Ectodermal cell (in vitro differentiated cells): ENCODE measurements at regions not wholly inside any gene's neighbourhood (a gene's known extent, or its start where the extent isn't known, plus 50 kb on each side); places are given as distances from the start of the nearest gene placed in this dataset.

Experiments used
- H3K27ac ChIP-seq: 2 replicates; pipeline ENCODE4 v1.7.0; 2013; ENCODE audit warnings: mild to moderate bottlenecking, low read depth, low read length; ENCODE audit not compliant: insufficient read depth, poor library complexity, severe bottlenecking
- H3K27me3 ChIP-seq: 2 replicates; pipeline ENCODE4 v1.7.0; 2013; ENCODE audit warnings: mild to moderate bottlenecking, low read length; ENCODE audit not compliant: insufficient read depth, control insufficient read depth, poor library complexity, severe bottlenecking
- H3K36me3 ChIP-seq: one replicate; pipeline ENCODE4 v1.7.0; 2013; ENCODE audit warnings: low read length; ENCODE audit not compliant: control insufficient read depth, insufficient read depth
- H3K4me1 ChIP-seq: one replicate; pipeline ENCODE4 v1.7.0; 2013; ENCODE audit warnings: low read length; ENCODE audit not compliant: control insufficient read depth, insufficient read depth
- H3K4me3 ChIP-seq: 2 replicates; pipeline ENCODE4 v1.7.0; 2013; ENCODE audit warnings: low read depth, low read length, control low read depth; ENCODE audit not compliant: insufficient read depth
- H3K9me3 ChIP-seq: 2 replicates; pipeline ENCODE4 v1.7.0; 2013; ENCODE audit warnings: mild to moderate bottlenecking, low read length, moderate library complexity; ENCODE audit not compliant: control insufficient read depth
- WGBS, 2 experiments: methylation state at CpG; one replicate each; pipeline ENCODE4 v1.1.7; 2013; ENCODE audit warnings: missing lambda C conversion rate in 2 of 2; 5-methylcytosine and 5-hydroxymethylcytosine counted together

DNA sequence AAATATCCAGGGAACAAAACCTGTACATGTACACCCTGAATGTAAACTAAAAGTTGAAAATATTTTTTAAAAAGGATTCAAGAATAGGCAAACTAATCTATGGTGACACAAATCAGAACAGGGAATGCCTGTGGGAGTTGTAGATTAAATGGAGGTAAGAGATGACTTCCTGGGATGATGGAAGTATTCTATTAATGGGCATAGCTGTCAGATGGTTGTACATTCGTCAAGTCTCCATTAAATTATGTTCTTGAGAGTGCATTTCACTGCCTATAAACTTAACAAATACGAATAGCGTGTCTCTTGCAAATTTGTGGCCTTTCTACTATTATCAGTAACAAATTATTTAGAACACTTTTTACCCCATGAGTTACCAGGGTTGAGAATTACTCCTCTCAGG is 207.0 kb downstream of the HNMT start:
- H3K36me3 ChIP-seq, result no peaks in the 10 kb centered on the region
- H3K4me3 ChIP-seq, result no peak overlapping the region
- no peaks in the 10 kb centered on the region for H3K4me1 ChIP-seq
- 61 to 65% methylated on average over 3 of the region's 3 CpGs for WGBS, 2 experiments
- H3K27ac ChIP-seq, result no peak overlapping the region
- no peaks in the 10 kb centered on the region for H3K27me3 ChIP-seq
- H3K9me3 ChIP-seq, result no peaks in the 10 kb centered on the region

DNA sequence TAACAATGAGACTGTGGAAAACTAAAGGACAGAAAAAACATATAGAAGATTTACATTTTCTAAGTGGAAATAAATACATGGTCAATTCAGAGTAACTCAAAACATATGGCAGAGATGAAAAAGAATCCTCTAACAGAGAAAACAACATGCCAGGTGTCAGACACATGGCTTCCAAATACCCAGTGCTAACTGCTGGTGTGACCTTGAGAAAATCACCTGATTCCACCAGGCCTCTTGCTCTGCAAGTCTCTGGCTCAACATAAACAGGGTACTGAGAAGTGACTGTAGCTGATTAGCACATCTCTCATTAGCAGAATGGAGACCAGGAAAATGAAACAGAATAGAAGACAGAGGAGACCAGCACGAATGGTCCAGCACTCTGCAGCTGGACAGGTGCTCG is 210.8 kb downstream of the HNMT start:
- Histone ChIP-seq H3K4me1 (no peaks in the 10 kb centered on the region), H3K27ac (no peak overlapping the region), H3K27me3 (no peaks in the 10 kb centered on the region), H3K4me3 (no peak overlapping the region), H3K9me3 (no peaks in the 10 kb centered on the region), H3K36me3 (no peaks in the 10 kb centered on the region)
- 89 to 96% methylated on average over 2 of the region's 2 CpGs for WGBS, 2 experiments

DNA sequence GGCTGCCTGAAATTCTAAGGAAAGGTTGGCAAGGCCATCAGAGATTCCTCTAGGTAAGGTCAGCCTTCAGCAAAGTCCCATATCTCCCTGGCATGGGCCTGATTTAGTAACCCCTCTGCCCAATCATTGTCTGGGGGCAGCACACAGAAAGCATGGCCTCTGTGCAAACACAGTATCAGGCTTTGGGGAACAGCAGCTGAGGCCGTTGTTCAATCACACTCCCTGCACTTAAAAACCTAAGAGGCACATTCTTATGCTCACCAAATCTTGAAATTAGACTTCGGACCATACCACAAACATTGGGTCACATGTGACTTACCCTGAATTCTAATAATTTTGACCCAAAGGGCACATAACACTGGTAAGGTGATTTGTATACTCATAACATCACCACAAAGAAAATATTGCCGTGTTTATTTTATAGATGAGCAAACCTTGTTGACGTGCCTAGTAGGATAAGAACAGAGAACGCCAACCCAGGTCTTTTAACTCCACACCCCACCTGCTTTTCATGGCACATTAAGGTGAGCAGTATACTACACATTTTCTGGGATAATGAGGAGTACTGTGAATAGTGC is 212.7 kb downstream of the HNMT start:
- no peaks in the 10 kb centered on the region for H3K9me3 ChIP-seq
- H3K36me3 ChIP-seq, result no peaks in the 10 kb centered on the region
- no peaks in the 10 kb centered on the region for H3K4me1 ChIP-seq
- no peak overlapping the region for H3K4me3 ChIP-seq
- WGBS, 2 experiments, result 85 to 95% methylated on average over 2 to 5 of the region's 5 CpGs
- H3K27me3 ChIP-seq, result no peaks in the 10 kb centered on the region
- no peak overlapping the region for H3K27ac ChIP-seq

DNA sequence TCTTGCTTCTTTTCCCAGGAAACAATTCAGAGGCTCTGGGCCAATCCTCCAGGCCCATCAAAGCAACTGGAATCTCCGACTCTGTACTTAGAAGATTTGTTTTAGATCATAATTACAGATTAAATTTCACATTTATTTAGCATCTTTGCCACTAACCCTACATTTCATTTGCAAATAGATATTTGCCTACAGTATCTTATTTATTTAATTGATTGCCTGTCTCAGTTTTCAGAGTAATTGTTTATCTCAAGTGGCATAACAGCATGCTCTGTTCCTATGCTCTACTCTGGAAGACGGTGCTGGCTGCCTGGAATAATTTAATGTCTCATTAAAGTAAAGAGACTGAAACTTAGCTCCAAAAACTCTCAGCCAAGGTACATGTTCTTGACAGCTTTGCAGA is 213.4 kb downstream of the HNMT start:
- Histone ChIP-seq H3K36me3 (no peaks in the 10 kb centered on the region), H3K27ac (no peak overlapping the region), H3K9me3 (no peaks in the 10 kb centered on the region), H3K27me3 (no peaks in the 10 kb centered on the region), H3K4me3 (no peak overlapping the region), H3K4me1 (no peaks in the 10 kb centered on the region)
- WGBS, 2 experiments, result 72 to 73% methylated on average over 2 of the region's 2 CpGs

DNA sequence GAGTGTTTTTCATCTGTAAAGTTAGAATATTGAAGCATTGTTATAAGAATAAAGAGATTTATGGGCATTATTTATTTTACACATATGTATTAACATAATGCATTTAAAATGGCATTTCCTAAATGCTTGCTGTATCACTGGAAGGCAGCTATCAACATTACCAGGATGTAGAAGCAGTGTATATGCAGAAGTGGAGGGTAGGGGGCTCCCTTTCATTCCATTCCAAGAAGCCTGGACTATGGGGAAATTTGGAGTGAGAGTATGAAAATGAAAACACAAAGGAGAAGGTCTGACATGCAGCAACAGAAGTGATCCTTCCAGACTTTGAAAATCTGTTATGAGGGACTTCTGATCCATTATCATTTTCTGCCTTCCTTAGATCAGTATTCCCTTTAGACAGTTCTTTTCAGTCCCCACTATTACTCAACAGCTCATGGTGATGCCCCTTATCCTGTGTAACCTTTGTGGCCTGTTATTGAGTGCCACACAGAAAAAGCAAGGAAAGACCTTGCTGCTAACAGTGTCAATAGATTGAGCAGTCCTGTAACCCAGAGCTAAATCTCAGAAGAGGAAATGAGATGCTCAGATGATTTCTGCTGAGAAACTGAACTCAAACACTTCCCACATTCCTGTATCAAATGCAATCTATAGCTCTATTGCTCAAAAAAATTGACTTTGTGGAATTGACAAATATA is 216.6 kb downstream of the HNMT start:
- Histone ChIP-seq H3K9me3 (no peaks in the 10 kb centered on the region), H3K36me3 (no peaks in the 10 kb centered on the region), H3K27me3 (no peaks in the 10 kb centered on the region), H3K4me1 (peaks cover 5% of the 10 kb centered on the region), H3K4me3 (no peak overlapping the region), H3K27ac (no peak overlapping the region)

DNA sequence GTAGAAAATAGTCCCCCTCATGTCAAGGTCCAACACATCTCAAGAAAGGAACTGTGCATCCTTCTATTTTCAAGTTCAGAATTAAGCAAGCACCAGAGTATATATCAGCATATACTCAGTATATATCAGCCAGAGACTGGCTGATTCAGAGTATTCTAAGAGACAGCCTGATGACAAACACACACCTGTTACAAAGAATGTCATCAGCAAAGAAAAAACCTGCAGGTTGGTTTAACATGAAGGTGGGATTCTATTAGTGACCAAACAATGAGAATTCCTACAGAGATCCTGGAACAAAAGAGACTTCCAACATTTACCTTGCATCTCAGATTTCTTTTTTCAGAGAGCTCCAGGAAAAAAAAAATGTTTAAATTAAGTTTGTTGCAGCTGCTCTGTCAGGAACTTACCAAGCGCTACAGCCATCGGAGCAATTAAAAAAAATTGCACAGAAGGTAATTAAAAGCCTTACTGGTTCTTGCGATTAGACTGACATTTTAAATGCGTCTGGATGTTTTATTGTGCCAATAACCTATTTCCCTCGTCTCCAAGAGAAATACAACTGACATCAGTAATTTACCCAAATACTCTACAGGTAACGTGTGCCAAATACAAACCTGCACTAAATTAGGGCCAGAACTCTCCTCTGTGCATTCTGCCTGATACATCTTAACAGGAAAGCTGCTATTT is 218.1 kb downstream of the HNMT start:
- 91 to 93% methylated on average over 6 of the region's 6 CpGs for WGBS, 2 experiments
- Histone ChIP-seq H3K9me3 (no peaks in the 10 kb centered on the region), H3K4me3 (no peak overlapping the region), H3K4me1 (peaks cover 5% of the 10 kb centered on the region), H3K27me3 (no peaks in the 10 kb centered on the region), H3K36me3 (no peaks in the 10 kb centered on the region), H3K27ac (peak overlapping the region; percentile 26)

DNA sequence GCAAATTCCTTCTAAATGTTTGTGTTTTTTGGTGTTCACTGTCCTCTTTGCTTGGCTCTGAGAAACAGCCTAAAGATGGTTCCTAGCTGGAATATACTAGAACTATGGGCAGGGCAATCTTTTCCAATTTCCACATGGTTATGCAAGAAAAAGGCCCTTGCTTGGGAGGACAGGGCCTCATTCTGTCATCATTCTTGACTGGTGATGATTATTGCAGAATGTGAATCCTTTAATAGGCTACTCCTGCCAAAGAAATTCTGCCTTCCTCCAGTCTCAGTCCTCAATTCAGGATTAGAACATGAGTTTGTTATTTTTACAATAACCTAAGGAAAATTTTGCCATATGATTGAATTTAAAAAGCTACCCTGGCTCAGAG is 218.7 kb downstream of the HNMT start:
- peaks cover 5% of the 10 kb centered on the region for H3K4me1 ChIP-seq
- H3K36me3 ChIP-seq, result no peaks in the 10 kb centered on the region
- no peak overlapping the region for H3K4me3 ChIP-seq
- H3K9me3 ChIP-seq, result no peaks in the 10 kb centered on the region
- no peak overlapping the region for H3K27ac ChIP-seq
- H3K27me3 ChIP-seq, result no peaks in the 10 kb centered on the region

DNA sequence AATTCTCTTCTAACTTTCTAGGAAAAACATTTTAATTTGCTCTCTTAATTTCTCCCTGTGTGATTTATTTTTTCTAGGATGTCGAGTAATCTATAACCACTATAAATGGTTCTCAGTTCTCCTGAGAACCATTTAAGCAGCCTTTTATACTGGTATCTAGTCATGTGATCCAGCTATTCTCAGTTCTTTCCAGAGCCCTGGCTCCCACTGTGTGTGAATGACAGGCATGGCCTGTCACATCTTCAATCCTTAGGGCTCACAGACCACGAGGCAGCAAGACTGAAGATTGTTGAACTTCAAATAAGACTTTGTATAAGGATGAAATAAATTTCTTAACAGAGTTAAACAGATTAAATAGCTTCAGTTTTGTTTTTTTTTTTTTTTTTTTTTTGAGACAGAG is 219.4 kb downstream of the HNMT start:
- Histone ChIP-seq H3K27ac (no peak overlapping the region), H3K4me3 (no peak overlapping the region), H3K9me3 (no peaks in the 10 kb centered on the region), H3K27me3 (no peaks in the 10 kb centered on the region), H3K4me1 (peaks cover 5% of the 10 kb centered on the region), H3K36me3 (no peaks in the 10 kb centered on the region)
- WGBS, 2 experiments, result 48 to 71% methylated on average over 1 to 2 of the region's 2 CpGs

DNA sequence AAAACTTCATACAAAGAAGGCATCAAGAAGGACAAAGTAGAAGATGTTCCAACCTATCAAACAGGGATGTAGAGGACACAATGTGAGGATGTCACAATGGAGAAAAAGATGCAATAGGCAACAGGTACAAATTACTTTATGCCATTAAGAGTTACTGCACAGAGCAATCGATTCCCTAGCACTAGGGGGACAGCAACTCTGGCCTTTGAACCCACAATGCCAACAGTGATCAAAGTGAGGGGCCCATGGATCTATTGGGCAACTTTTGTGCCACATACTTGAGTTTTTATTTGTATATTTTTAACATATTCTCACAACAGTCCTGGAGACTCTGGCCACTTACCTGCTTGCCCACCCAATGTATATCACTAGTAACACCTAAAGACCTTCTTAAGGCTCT is 220.2 kb downstream of the HNMT start:
- no peaks in the 10 kb centered on the region for H3K27me3 ChIP-seq
- WGBS, 2 experiments, result 92 to 93% methylated on average over 1 of the region's 1 CpG

DNA sequence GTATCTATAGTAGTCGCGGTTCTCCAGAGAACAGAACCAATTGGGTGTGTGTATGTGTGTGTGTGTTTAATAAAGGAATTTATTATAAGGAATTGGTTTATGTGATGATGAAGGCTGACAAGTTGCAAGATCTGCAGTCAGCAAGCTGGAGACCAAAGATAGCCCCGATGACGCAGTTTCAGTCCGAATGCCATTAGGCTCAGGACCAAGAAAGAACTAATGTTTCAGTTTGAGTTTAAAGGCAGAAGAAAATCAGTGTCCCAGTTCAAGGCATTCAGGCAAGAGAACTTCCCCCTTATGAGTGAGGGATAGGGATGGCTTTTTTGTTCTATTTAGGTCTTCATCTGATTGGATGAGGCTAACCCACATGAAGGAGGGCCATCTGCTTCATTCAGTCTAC is 221.6 kb downstream of the HNMT start:
- Histone ChIP-seq H3K4me1 (peaks cover 5% of the 10 kb centered on the region), H3K27ac (no peak overlapping the region), H3K4me3 (no peak overlapping the region), H3K27me3 (no peaks in the 10 kb centered on the region), H3K36me3 (no peaks in the 10 kb centered on the region), H3K9me3 (no peaks in the 10 kb centered on the region)
- WGBS, 2 experiments, result 96 to 99% methylated on average over 5 of the region's 5 CpGs

More for the DNA sequence above, 220.2 kb downstream of the HNMT start:
- Histone ChIP-seq H3K27ac (no peak overlapping the region), H3K4me1 (peaks cover 5% of the 10 kb centered on the region), H3K4me3 (no peak overlapping the region), H3K36me3 (no peaks in the 10 kb centered on the region), H3K9me3 (no peaks in the 10 kb centered on the region)
